ENCODE measurements at regions not wholly inside any gene's neighbourhood (a gene's known extent, or its start where the extent isn't known, plus 50 kb on each side); places are given as distances from the start of the nearest gene placed in this dataset.
"Not testable (repeated sequence)": the region's sequence is repeated elsewhere in the genome, so short reads cannot be mapped to it uniquely, and the experiment has no call there.

DNA sequence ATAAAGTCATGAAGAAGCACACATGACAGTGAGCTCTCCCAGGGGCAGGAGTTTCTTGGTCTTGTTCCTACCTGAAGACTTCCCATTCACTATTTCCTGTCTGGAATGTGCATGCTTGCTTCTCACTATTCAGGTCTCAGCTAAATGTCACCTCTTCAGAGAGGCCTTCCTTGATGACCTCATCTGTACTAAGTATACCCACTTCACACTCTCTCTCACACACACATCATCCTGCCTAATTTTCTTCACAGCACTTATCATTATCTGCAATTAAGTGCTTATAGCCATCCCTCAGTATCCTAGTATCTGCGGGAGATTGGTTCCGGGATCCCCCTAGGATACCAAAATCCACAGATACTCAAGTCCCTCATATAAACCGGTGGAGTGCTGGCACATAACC lies 146.4 kb upstream of the IVNS1ABP start:
- Histone ChIP-seq H3K9me2 (replicated peaks; ENCODE audit: insufficient read depth, low read length) (no peaks in the 10 kb centered on the region), H3K4me3 (ENCODE audit: insufficient read depth, low read length, poor library complexity, severe bottlenecking) (no peak overlapping the region)

DNA sequence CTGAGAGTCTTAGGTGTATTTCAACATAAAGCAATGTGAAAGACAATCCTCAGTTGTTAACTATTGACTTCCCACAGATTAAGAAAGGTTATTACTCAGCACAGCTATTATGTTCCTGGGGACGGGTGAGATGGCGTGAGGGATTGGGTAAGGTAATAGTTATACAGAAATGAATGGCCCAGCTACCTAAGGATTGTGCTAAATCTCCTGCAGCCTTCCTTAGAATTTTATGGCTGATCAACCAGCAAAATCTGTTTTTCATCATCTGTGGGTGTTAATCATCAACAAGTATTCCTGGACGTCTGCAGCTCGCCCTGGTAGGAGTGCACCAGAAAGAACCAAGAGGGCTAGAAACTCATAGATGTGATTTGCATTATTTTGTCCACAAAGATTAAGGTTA lies 146.0 kb upstream of the IVNS1ABP start:
- Histone ChIP-seq H2AFZ (ENCODE audit: low read depth, low read length, severe bottlenecking) (no peak overlapping the region), H3K9ac (ENCODE audit: low read length) (no peak overlapping the region), H3K9me2 (replicated peaks; ENCODE audit: insufficient read depth, low read length) (no peaks in the 10 kb centered on the region), H3K27me3 (ENCODE audit: low read length) (no peaks in the 10 kb centered on the region), H3K27ac (ENCODE audit: low read depth, low read length) (no peak overlapping the region), H3K4me2 (ENCODE audit: low read depth, low read length, poor library complexity, severe bottlenecking) (no peak overlapping the region), H3K36me3 (ENCODE audit: low read length) (no peaks in the 10 kb centered on the region), H3K4me3 (ENCODE audit: insufficient read depth, low read length, poor library complexity, severe bottlenecking) (no peak overlapping the region), H3F3A (ENCODE audit: insufficient read depth) (no peaks in the 10 kb centered on the region), H4K20me1 (ENCODE audit: low read depth, low read length) (no peaks in the 10 kb centered on the region), H3K9me3 (ENCODE audit: insufficient read depth, low read length) (no peaks in the 10 kb centered on the region), H3K79me2 (ENCODE audit: insufficient read depth, low read length) (no peaks in the 10 kb centered on the region)
- TF ChIP-seq, protein P1, sequence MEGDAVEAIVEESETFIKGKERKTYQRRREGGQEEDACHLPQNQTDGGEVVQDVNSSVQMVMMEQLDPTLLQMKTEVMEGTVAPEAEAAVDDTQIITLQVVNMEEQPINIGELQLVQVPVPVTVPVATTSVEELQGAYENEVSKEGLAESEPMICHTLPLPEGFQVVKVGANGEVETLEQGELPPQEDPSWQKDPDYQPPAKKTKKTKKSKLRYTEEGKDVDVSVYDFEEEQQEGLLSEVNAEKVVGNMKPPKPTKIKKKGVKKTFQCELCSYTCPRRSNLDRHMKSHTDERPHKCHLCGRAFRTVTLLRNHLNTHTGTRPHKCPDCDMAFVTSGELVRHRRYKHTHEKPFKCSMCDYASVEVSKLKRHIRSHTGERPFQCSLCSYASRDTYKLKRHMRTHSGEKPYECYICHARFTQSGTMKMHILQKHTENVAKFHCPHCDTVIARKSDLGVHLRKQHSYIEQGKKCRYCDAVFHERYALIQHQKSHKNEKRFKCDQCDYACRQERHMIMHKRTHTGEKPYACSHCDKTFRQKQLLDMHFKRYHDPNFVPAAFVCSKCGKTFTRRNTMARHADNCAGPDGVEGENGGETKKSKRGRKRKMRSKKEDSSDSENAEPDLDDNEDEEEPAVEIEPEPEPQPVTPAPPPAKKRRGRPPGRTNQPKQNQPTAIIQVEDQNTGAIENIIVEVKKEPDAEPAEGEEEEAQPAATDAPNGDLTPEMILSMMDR (IDR thresholded peaks at IDR 0.05; ENCODE audit: insufficient read depth, low read length, poor library complexity, severe bottlenecking): no peak
- TF ChIP-seq EZH2phosphoT487 (conservative IDR thresholded peaks at IDR 0.05; ENCODE audit: low read length): no peak

More for the DNA sequence above, 146.4 kb upstream of the IVNS1ABP start:
- no peaks in the 10 kb centered on the region for H3K27me3 ChIP-seq (ENCODE audit: low read length)
- TF ChIP-seq, protein P1 (IDR thresholded peaks at IDR 0.05; ENCODE audit: insufficient read depth, low read length, poor library complexity, severe bottlenecking): no peak
- TF ChIP-seq EZH2phosphoT487 (conservative IDR thresholded peaks at IDR 0.05; ENCODE audit: low read length): no peak
- H3K9ac ChIP-seq (ENCODE audit: low read length): no peak overlapping the region
- H3F3A ChIP-seq (ENCODE audit: insufficient read depth): no peaks in the 10 kb centered on the region
- H3K27ac ChIP-seq (ENCODE audit: low read depth, low read length): no peak overlapping the region
- no peak overlapping the region for H3K4me2 ChIP-seq (ENCODE audit: low read depth, low read length, poor library complexity, severe bottlenecking)
- no peaks in the 10 kb centered on the region for H4K20me1 ChIP-seq (ENCODE audit: low read depth, low read length)
- no peak overlapping the region for H2AFZ ChIP-seq (ENCODE audit: low read depth, low read length, severe bottlenecking)
- H3K36me3 ChIP-seq (ENCODE audit: low read length): no peaks in the 10 kb centered on the region
- H3K9me3 ChIP-seq (ENCODE audit: insufficient read depth, low read length): no peaks in the 10 kb centered on the region
- H3K79me2 ChIP-seq (ENCODE audit: insufficient read depth, low read length): no peaks in the 10 kb centered on the region

GRCh38 chr1:185460723-185461122 lies 143.7 kb upstream of the IVNS1ABP start:
- H3K36me3 ChIP-seq (ENCODE audit: low read length); H3K9me2 ChIP-seq (replicated peaks; ENCODE audit: insufficient read depth, low read length); H3K9me3 ChIP-seq (ENCODE audit: insufficient read depth, low read length); H3K27ac ChIP-seq (ENCODE audit: low read depth, low read length); H3K79me2 ChIP-seq (ENCODE audit: insufficient read depth, low read length); H3K9ac ChIP-seq (ENCODE audit: low read length); H2AFZ ChIP-seq (ENCODE audit: low read depth, low read length, severe bottlenecking); H3K4me3 ChIP-seq (ENCODE audit: insufficient read depth, low read length, poor library complexity, severe bottlenecking); H4K20me1 ChIP-seq (ENCODE audit: low read depth, low read length); H3K27me3 ChIP-seq (ENCODE audit: low read length); H3F3A ChIP-seq (ENCODE audit: insufficient read depth); H3K4me2 ChIP-seq (ENCODE audit: low read depth, low read length, poor library complexity, severe bottlenecking): not testable (repeated sequence)

GRCh38 chr1:185459141-185459540 lies 142.1 kb upstream of the IVNS1ABP start:
- Histone ChIP-seq H3F3A (ENCODE audit: insufficient read depth) (no peaks in the 10 kb centered on the region), H2AFZ (ENCODE audit: low read depth, low read length, severe bottlenecking) (no peak overlapping the region), H3K9ac (ENCODE audit: low read length) (no peak overlapping the region), H3K27me3 (ENCODE audit: low read length) (no peaks in the 10 kb centered on the region), H3K9me2 (replicated peaks; ENCODE audit: insufficient read depth, low read length) (no peaks in the 10 kb centered on the region), H3K36me3 (ENCODE audit: low read length) (no peaks in the 10 kb centered on the region), H4K20me1 (ENCODE audit: low read depth, low read length) (no peaks in the 10 kb centered on the region), H3K4me2 (ENCODE audit: low read depth, low read length, poor library complexity, severe bottlenecking) (no peak overlapping the region), H3K4me3 (ENCODE audit: insufficient read depth, low read length, poor library complexity, severe bottlenecking) (no peak overlapping the region), H3K79me2 (ENCODE audit: insufficient read depth, low read length) (no peaks in the 10 kb centered on the region), H3K27ac (ENCODE audit: low read depth, low read length) (no peak overlapping the region), H3K9me3 (ENCODE audit: insufficient read depth, low read length) (no peaks in the 10 kb centered on the region)
- no peak for TF ChIP-seq EZH2phosphoT487 (conservative IDR thresholded peaks at IDR 0.05; ENCODE audit: low read length)
- TF ChIP-seq, protein P1 (IDR thresholded peaks at IDR 0.05; ENCODE audit: insufficient read depth, low read length, poor library complexity, severe bottlenecking): no peak

Data from SU-DHL-6 (cell line).